ENCODE measurements at regions not wholly inside any gene's neighbourhood (a gene's known extent, or its start where the extent isn't known, plus 50 kb on each side); places are given as distances from the start of the nearest gene placed in this dataset.
"Not testable (repeated sequence)": the region's sequence is repeated elsewhere in the genome, so short reads cannot be mapped to it uniquely, and the experiment has no call there.

DNA sequence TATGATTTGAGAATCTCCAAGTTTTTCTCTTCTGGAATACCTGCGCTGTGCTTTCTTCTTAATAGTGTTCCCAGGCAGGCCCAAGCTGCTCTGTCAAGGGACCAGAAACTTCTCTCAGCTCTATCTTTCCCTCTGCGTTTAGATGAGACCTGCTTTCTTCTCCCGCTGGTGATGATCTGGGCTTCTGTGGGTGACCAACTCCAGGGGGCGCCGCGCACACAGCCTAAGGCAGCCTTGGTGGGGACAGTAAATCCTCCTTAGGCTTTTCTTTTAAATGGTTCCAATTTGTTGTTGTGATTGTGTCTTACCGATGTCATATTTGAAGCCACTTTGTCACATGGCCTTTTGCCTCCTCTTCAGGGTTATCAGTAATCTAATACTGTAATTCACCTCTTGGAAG, 439.4 kb upstream of the KLF12 start:
- no peak for DNase-seq (ENCODE audit: insufficient read length, low spot score)
- no peak for FAIRE-seq
- TF ChIP-seq POLR2A (IDR thresholded peaks at IDR 0.05; ENCODE audit: low read depth, low read length): no peak

DNA sequence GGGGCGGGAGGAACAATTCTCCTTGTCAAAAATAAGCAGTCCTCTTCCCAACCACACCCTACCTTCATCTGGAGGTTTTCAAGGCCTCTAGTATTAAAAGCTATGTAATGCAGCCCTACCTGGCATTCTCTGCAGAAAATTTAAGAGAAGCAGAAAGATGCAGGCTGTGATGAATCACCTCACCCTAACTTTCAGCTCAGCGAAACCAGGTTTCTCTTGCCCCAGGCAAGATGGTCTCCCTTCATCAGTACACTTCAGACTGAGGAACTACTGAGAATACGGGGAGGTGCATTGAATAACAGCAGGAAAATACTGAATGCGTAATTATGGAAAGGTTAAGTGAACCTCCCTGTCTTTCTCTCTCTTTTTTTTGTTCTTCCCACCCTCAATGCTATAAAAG, 437.6 kb upstream of the KLF12 start:
- no peak for DNase-seq (ENCODE audit: insufficient read length, low spot score)
- TF ChIP-seq POLR2A (IDR thresholded peaks at IDR 0.05; ENCODE audit: low read depth, low read length): no peak
- no peak for FAIRE-seq

- no peak for TF ChIP-seq POLR2A (IDR thresholded peaks at IDR 0.05; ENCODE audit: low read depth, low read length)
- DNase-seq (ENCODE audit: insufficient read length, low spot score) (no peak), FAIRE-seq (no peak)
These were observed 436.6 kb upstream of the KLF12 start for GRCh38 chr13:74570834-74571233.

- FAIRE-seq (no peak), DNase-seq (ENCODE audit: insufficient read length, low spot score) (no peak)
These were observed 435.8 kb upstream of the KLF12 start for GRCh38 chr13:74570046-74570445.

DNA sequence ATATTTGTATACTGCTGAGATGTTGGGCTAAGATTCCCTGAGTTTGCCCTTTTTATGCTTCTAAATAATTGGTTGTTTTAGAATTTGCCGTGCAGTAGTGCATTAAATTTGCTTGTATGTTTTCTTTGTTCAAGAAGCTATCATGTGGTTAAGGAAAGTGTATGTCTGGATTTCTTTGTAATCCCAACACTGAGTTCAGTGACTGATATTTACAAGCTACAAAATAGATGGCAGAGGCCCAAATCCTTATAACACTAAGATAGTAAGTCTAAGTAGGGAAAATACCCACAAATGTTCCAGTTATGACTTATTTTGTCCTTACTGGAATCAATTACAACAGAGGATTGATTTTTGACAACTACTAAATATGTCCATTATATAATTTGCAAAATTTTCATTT, 435.0 kb upstream of the KLF12 start:
- DNase-seq (ENCODE audit: insufficient read length, low spot score): no peak
- FAIRE-seq: no peak
- TF ChIP-seq POLR2A (IDR thresholded peaks at IDR 0.05; ENCODE audit: low read depth, low read length): no peak

More at GRCh38 chr13:74570046-74570445, 435.8 kb upstream of the KLF12 start:
- TF ChIP-seq POLR2A (IDR thresholded peaks at IDR 0.05; ENCODE audit: low read depth, low read length): no peak

GRCh38 chr13:74567485-74567884, 433.3 kb upstream of the KLF12 start:
- TF ChIP-seq POLR2A (IDR thresholded peaks at IDR 0.05; ENCODE audit: low read depth, low read length): no peak
- FAIRE-seq (no peak), DNase-seq (ENCODE audit: insufficient read length, low spot score) (no peak)

- DNase-seq (ENCODE audit: insufficient read length, low spot score): no peak
- FAIRE-seq: no peak
- no peak for TF ChIP-seq POLR2A (IDR thresholded peaks at IDR 0.05; ENCODE audit: low read depth, low read length)
These were observed 428.2 kb upstream of the KLF12 start for GRCh38 chr13:74562381-74562780.

DNA sequence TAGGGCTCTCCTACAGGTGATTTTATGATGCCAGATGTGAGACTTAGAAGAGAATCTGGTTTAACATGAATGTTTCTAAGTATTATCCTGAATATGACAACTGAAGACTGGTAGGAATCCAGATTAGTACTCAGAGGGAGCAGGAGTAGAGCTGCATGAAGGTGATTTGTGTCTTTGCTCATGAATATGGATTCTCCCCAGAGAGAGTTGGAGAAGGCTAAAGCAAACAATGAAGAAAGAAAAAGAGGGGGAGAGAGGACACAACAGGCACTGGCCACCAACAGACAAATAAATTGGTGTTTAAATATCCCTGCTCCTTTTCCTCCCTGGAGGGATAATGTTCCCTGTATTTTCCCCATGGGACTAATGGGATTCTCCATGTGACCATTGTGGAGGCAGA, 427.0 kb upstream of the KLF12 start:
- DNase-seq (ENCODE audit: insufficient read length, low spot score) (no peak), FAIRE-seq (no peak)
- no peak for TF ChIP-seq POLR2A (IDR thresholded peaks at IDR 0.05; ENCODE audit: low read depth, low read length)

GRCh38 chr13:74560325-74560724, 426.1 kb upstream of the KLF12 start:
- DNase-seq (ENCODE audit: insufficient read length, low spot score): no peak
- no peak for FAIRE-seq
- no peak for TF ChIP-seq POLR2A (IDR thresholded peaks at IDR 0.05; ENCODE audit: low read depth, low read length)

DNA sequence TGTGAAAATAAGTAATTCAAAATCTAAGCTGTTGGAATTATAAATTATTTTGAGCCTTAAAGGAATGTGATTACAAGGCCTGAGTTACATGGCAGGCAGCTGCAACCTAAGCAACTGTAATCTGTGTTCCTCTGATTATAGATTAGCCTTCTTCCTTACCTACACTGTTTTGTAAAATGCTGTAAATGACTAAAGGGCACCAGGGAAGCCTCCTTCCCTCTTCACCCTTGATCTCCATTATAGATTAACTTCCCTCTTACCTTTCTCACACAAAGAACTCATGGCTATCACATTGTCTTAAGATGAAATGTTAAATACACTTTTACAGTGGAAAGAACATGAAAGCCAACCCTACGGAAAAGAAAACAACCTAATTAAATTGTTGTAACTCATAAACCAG, 423.7 kb upstream of the KLF12 start:
- TF ChIP-seq POLR2A (IDR thresholded peaks at IDR 0.05; ENCODE audit: low read depth, low read length): no peak
- DNase-seq (ENCODE audit: insufficient read length, low spot score) (no peak), FAIRE-seq (no peak)

DNA sequence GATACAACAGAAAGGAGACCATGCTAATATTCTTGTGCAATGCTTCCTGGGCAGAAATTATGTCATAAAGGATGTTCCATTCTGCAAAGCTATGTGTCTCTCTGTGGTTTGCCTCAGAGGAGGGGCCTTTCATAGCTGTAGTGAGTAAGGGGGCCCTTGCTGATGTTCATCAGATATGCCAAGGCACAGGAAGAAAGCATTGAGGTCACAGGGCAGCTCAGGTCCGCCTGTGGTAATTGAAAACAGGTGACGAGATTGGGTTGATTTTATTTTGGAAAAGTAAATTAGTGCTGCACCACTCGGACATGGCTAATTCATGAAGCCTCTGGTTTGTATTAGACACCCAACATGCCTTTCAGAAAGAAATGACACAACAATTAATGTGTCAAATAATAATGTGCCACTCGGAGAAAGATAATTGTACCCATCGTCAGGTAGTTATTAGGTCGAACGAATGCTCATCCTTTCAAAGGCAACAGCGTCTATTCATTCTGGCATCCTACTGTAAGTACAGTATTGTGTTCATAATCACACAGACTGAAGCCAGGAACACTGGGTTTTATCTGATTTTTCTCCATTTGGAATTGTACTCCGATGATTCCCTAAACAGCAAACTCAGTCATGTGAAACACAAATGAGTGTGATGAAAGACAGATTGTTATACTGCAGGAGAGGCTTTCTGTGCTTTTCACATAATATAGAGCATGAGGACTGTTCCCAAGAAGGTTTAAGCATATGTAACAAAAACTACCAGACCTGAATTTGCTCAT, 421.6 kb upstream of the KLF12 start:
- FAIRE-seq: no peak
- TF ChIP-seq POLR2A (IDR thresholded peaks at IDR 0.05; ENCODE audit: low read depth, low read length): no peak
- no peak for DNase-seq (ENCODE audit: insufficient read length, low spot score)

- no peak for DNase-seq (ENCODE audit: insufficient read length, low spot score)
- TF ChIP-seq POLR2A (IDR thresholded peaks at IDR 0.05; ENCODE audit: low read depth, low read length): no peak
- FAIRE-seq: no peak
These were observed 421.0 kb upstream of the KLF12 start for GRCh38 chr13:74555276-74555625.

GRCh38 chr13:74554569-74555275, 420.5 kb upstream of the KLF12 start:
- TF ChIP-seq POLR2A (IDR thresholded peaks at IDR 0.05; ENCODE audit: low read depth, low read length): no peak
- FAIRE-seq: no peak
- no peak for DNase-seq (ENCODE audit: insufficient read length, low spot score)

DNA sequence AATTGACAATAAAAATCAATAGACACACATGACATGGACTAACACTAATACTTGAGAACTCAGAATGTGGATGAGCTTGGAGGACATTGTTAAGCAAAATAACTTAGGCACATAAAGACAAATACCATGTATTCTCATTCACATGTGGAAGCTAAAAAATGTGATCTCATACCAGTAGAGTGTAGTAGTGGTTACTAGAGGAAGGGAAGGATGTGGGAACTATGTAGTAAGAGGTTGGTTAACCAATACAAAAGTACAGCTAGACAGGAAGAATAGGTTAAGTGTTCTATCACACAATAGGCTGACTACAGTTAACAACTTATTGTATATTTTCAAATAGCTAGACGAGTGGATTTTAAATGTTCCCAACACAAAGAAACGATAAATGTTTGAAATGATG, 415.8 kb upstream of the KLF12 start:
- DNase-seq (ENCODE audit: insufficient read length, low spot score): no peak

GRCh38 chr13:74536649-74537048, 402.4 kb upstream of the KLF12 start:
- FAIRE-seq; DNase-seq (ENCODE audit: insufficient read length, low spot score): not testable (repeated sequence)

More for the DNA sequence above, 415.8 kb upstream of the KLF12 start:
- TF ChIP-seq POLR2A (IDR thresholded peaks at IDR 0.05; ENCODE audit: low read depth, low read length): no peak
- FAIRE-seq: no peak
